Spleen (tissue), 11 donors: ENCODE measurements at regions not wholly inside any gene's neighbourhood (a gene's known extent, or its start where the extent isn't known, plus 50 kb on each side); places are given as distances from the start of the nearest gene placed in this dataset.

Experiments
- DNase-seq: peaks from one replicate; pipeline ENCODE4 v3.0.0-alpha.2; 2020
- H3K27ac ChIP-seq, 8 donors: fragments of 200-600 bp; sonication (generic) in 7 of 8; 1 replicate in 4 of 8; 2 replicates in 4 of 8; pipeline versions ENCODE4 v1.5.0 to v1.8.0; 2016 to 2021; ENCODE audit warnings: inconsistent platforms in 4 of 8, mild to moderate bottlenecking in 4 of 8, moderate library complexity in 1 of 8
- H3K27me3 ChIP-seq, 7 donors: fragments of 200-600 bp; sonication (generic) in 6 of 7; replicated peaks in 1 of 7; 1 replicate in 4 of 7; 2 replicates in 3 of 7; pipeline versions ENCODE4 v1.5.0 to v1.8.0; 2016 to 2021; ENCODE audit warnings: inconsistent platforms in 3 of 7, mild to moderate bottlenecking in 1 of 7
- H3K36me3 ChIP-seq, 6 donors: fragments of 200-600 bp; sonication (generic) in 5 of 6; 1 replicate in 4 of 6; 2 replicates in 2 of 6; pipeline versions ENCODE4 v1.5.0 to v1.8.0; 2016 to 2021; ENCODE audit warnings: inconsistent platforms in 2 of 6
- H3K4me1 ChIP-seq, 6 donors: fragments of 200-600 bp; sonication (generic) in 5 of 6; 1 replicate in 3 of 6; 2 replicates in 3 of 6; pipeline versions ENCODE4 v1.5.0 to v1.8.0; 2016 to 2021; ENCODE audit warnings: inconsistent platforms in 3 of 6
- H3K4me3 ChIP-seq, 8 donors: fragments of 200-600 bp; sonication (generic) in 7 of 8; 1 replicate in 4 of 8; 2 replicates in 4 of 8; pipeline versions ENCODE4 v1.5.0 to v1.8.0; 2016 to 2021; ENCODE audit warnings: inconsistent platforms in 4 of 8, mild to moderate bottlenecking in 4 of 8, moderate library complexity in 2 of 8
- H3K9me3 ChIP-seq, 8 donors: fragments of 200-600 bp; sonication (generic) in 7 of 8; 1 replicate in 4 of 8; 2 replicates in 4 of 8; pipeline versions ENCODE4 v1.5.0 to v1.8.0; 2016 to 2021; ENCODE audit warnings: inconsistent platforms in 4 of 8
- CTCF ChIP-seq, 11 experiments: fragments of 200-600 bp in 7 of 11; fragments of 450-650 bp in 4 of 11; sonication (generic) in 4 of 11; IDR thresholded peaks in 8 of 11; conservative IDR thresholded peaks in 3 of 11; 1 replicate in 7 of 11; 2 replicates in 4 of 11; pipeline versions ENCODE4 v1.4.0 to v1.8.0; 2016 to 2021; ENCODE audit warnings: antibody characterized with exemption in 11 of 11, inconsistent platforms in 4 of 11, mild to moderate bottlenecking in 1 of 11
- POLR2A ChIP-seq, 3 donors: fragments of 450-650 bp; IDR thresholded peaks; one replicate each; pipeline ENCODE4 v1.5.1; 2017; ENCODE audit warnings: antibody characterized with exemption in 3 of 3, mild to moderate bottlenecking in 1 of 3
- POLR2AphosphoS5 ChIP-seq, 3 donors: sonication (generic); formaldehyde crosslinking; IDR thresholded peaks; one replicate each; pipeline ENCODE4 v1.5.1; 2017; ENCODE audit warnings: antibody characterized with exemption in 3 of 3
- WGBS, 5 donors: extraction: QIAGEN DNeasy Blood & Tissue Kit in 3 of 5; methylation state at CpG; one replicate each; pipeline versions ENCODE4 v1.1.5 to v1.1.7; 2013 to 2018; 5-methylcytosine and 5-hydroxymethylcytosine counted together
- intact Hi-C: fragments of 100-400 bp; cut with DNase I; formaldehyde crosslinking; loops from one replicate; pipeline ENCODE4 v1.15.0; 2023; ENCODE audit warnings: low total_unique reads
- donor health status: healthy with polysubstance abuse.
- donor health status: DM: no; HTN: no; CAD: no; lungs with moderate emphysema.
- donor health status: DM: no; HTN: no; CAD: no.
- donor health status: Bipolar disorder and iron deficiency.
- donor health status: healthy.
- donor health status: DM: no; HTN: no; CAD: no.
- donor health status: DM: yes; HTN: yes; CAD: no.

GRCh38 chr2:176679061-176679669, 409.9 kb downstream of the MTX2 start:
- intact Hi-C loops = no loop called here
- peaks cover 0 to 10% (median 0%) of the 10 kb centered on the region in 7 donors for H3K27me3 ChIP-seq
- WGBS, 5 donors = 78 to 92% (median 90%) methylated on average over 2 of the region's 2 CpGs
- DNase-seq = no peak
- H3K4me1 ChIP-seq = peaks cover 0 to 5% (median 0%) of the 10 kb centered on the region in 6 donors
- H3K27ac ChIP-seq = no peak overlapping the region
- no peaks in the 10 kb centered on the region for H3K9me3 ChIP-seq
- H3K36me3 ChIP-seq = no peaks in the 10 kb centered on the region
- no peak overlapping the region for H3K4me3 ChIP-seq
- TF ChIP-seq POLR2AphosphoS5 (IDR thresholded peaks at IDR 0.05) (no peak), CTCF (IDR thresholded peaks at IDR 0.05 in 8 of 11, conservative IDR thresholded peaks at IDR 0.05 in 3 of 11) (no peak), POLR2A (IDR thresholded peaks at IDR 0.05) (no peak)

GRCh38 chr2:176680916-176681516, 411.8 kb downstream of the MTX2 start:
- no peaks in the 10 kb centered on the region for H3K9me3 ChIP-seq
- H3K4me3 ChIP-seq = no peak overlapping the region
- intact Hi-C loops = no loop called here
- no peak for TF ChIP-seq POLR2AphosphoS5 (IDR thresholded peaks at IDR 0.05)
- no peak for TF ChIP-seq POLR2A (IDR thresholded peaks at IDR 0.05)
- no peak for TF ChIP-seq CTCF (IDR thresholded peaks at IDR 0.05 in 8 of 11, conservative IDR thresholded peaks at IDR 0.05 in 3 of 11)
- no peaks in the 10 kb centered on the region for H3K4me1 ChIP-seq
- 65 to 85% (median 79%) methylated on average over 1 of the region's 1 CpG for WGBS, 5 donors
- no peak overlapping the region for H3K27ac ChIP-seq
- H3K36me3 ChIP-seq = no peaks in the 10 kb centered on the region
- peaks cover 0 to 19% (median 0%) of the 10 kb centered on the region in 7 donors for H3K27me3 ChIP-seq
- no peak for DNase-seq

- Histone ChIP-seq H3K4me1 (no peaks in the 10 kb centered on the region), H3K27me3 (peaks cover 0 to 19% (median 0%) of the 10 kb centered on the region in 7 donors), H3K9me3 (no peaks in the 10 kb centered on the region), H3K36me3 (no peaks in the 10 kb centered on the region), H3K4me3 (no peak overlapping the region), H3K27ac (no peak overlapping the region)
- intact Hi-C loops = no loop called here
- no peak for DNase-seq
- 80 to 91% (median 84%) methylated on average over 1 of the region's 1 CpG for WGBS, 5 donors
- TF ChIP-seq POLR2AphosphoS5 (IDR thresholded peaks at IDR 0.05) (no peak), CTCF (IDR thresholded peaks at IDR 0.05 in 8 of 11, conservative IDR thresholded peaks at IDR 0.05 in 3 of 11) (no peak), POLR2A (IDR thresholded peaks at IDR 0.05) (no peak)
Measured at GRCh38 chr2:176681584-176682115, 412.4 kb downstream of the MTX2 start.

- no peaks in the 10 kb centered on the region for H3K4me1 ChIP-seq
- H3K27ac ChIP-seq = peak overlapping the region in 1 of 8 donors; percentile 10
- WGBS, 5 donors = 60 to 77% (median 73%) methylated on average over 3 of the region's 3 CpGs
- H3K27me3 ChIP-seq = peaks cover 0 to 19% (median 0%) of the 10 kb centered on the region in 7 donors
- no peak overlapping the region for H3K4me3 ChIP-seq
- no peaks in the 10 kb centered on the region for H3K9me3 ChIP-seq
- intact Hi-C loops = no loop called here
- no peaks in the 10 kb centered on the region for H3K36me3 ChIP-seq
- no peak for TF ChIP-seq POLR2AphosphoS5 (IDR thresholded peaks at IDR 0.05)
- TF ChIP-seq CTCF (IDR thresholded peaks at IDR 0.05 in 8 of 11, conservative IDR thresholded peaks at IDR 0.05 in 3 of 11) = no peak
- no peak for TF ChIP-seq POLR2A (IDR thresholded peaks at IDR 0.05)
- DNase-seq = no peak
Measured at GRCh38 chr2:176682278-176682677, 413.0 kb downstream of the MTX2 start.
